ENCODE measurements at regions not wholly inside any gene's neighbourhood (a gene's known extent, or its start where the extent isn't known, plus 50 kb on each side); places are given as distances from the start of the nearest gene placed in this dataset.

DNA sequence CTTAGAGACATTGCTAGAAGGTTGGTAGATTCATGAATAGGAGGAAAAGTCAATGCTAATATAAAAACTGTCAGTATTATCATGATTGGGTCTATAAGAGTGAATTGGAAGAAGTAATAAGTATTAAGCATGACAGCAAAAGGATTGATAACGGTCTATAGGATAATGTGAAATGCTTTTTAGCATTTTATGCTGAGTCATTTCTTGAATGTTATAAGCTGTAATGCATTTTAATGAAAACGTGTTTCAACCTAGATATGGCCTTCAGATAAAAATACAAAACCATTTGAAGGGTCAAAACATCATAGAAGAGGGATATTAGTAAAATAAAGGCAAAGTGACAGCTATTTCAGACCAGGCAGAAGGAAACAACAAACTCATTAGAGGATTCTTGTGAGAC is 353.5 kb downstream of the SH2D1A start:
- TF ChIP-seq, protein P1, sequence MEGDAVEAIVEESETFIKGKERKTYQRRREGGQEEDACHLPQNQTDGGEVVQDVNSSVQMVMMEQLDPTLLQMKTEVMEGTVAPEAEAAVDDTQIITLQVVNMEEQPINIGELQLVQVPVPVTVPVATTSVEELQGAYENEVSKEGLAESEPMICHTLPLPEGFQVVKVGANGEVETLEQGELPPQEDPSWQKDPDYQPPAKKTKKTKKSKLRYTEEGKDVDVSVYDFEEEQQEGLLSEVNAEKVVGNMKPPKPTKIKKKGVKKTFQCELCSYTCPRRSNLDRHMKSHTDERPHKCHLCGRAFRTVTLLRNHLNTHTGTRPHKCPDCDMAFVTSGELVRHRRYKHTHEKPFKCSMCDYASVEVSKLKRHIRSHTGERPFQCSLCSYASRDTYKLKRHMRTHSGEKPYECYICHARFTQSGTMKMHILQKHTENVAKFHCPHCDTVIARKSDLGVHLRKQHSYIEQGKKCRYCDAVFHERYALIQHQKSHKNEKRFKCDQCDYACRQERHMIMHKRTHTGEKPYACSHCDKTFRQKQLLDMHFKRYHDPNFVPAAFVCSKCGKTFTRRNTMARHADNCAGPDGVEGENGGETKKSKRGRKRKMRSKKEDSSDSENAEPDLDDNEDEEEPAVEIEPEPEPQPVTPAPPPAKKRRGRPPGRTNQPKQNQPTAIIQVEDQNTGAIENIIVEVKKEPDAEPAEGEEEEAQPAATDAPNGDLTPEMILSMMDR (IDR thresholded peaks at IDR 0.05) = no peak
- H3K9me3 Mint-ChIP-seq (ENCODE audit: unreplicated experiment) = no peaks in the 10 kb centered on the region
- no peak for DNase-seq (ENCODE audit: extremely low spot score, unreplicated experiment)
- no peak overlapping the region for H3K4me3 Mint-ChIP-seq (ENCODE audit: unreplicated experiment)
- peaks cover 6% of the 10 kb centered on the region for H3K27me3 Mint-ChIP-seq (ENCODE audit: unreplicated experiment)
- peaks cover under 1% of the 10 kb centered on the region for H3K4me1 Mint-ChIP-seq (ENCODE audit: unreplicated experiment)
- H3K27ac Mint-ChIP-seq (ENCODE audit: unreplicated experiment) = no peak overlapping the region
- H3K36me3 Mint-ChIP-seq (ENCODE audit: unreplicated experiment) = no peaks in the 10 kb centered on the region

DNA sequence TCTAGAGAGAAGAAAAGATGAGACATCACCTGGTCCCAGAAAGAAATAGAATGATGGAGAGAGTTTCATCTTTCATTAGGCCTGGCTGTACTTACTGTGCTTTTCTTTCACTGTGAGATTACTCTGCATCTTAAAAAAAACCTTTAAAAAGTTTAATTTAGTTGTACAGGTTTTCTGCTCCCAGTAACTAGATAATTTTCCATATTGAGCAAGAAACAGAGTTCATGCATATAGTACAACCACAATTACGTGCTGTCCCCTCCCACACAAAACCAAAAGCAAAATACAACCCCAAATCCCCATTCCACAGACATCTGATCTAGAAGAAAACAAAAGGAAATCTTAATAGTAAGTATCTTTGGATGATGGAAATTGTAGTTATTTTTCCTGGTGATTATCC is 371.2 kb downstream of the SH2D1A start:
- Mint-ChIP-seq H3K27ac (ENCODE audit: unreplicated experiment) (no peak overlapping the region), H3K27me3 (ENCODE audit: unreplicated experiment) (peaks cover 2% of the 10 kb centered on the region), H3K4me3 (ENCODE audit: unreplicated experiment) (no peak overlapping the region), H3K9me3 (ENCODE audit: unreplicated experiment) (no peaks in the 10 kb centered on the region), H3K36me3 (ENCODE audit: unreplicated experiment) (no peaks in the 10 kb centered on the region), H3K4me1 (ENCODE audit: unreplicated experiment) (no peaks in the 10 kb centered on the region)
- TF ChIP-seq, protein P1 (IDR thresholded peaks at IDR 0.05) = no peak
- DNase-seq (ENCODE audit: extremely low spot score, unreplicated experiment) = no peak

DNA sequence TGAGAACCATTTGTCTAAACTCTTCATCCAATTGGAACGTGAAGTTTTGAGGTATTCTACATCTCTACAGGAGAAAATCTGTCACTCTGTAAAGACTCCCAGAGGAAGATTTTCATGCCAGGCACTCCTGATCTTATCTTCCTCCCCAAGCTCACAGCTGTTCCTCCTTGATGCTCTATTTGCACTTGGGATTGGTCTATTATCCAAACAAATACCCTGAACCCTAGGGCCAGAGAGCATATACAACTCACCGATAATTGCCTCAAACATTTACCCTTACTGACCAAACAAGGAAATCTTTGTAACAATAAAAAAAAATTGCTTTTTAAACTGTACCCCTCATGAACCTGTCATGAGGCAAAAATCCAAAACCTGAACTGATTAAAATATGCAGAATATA is 372.7 kb downstream of the SH2D1A start:
- no peak for DNase-seq (ENCODE audit: extremely low spot score, unreplicated experiment)
- H3K27ac Mint-ChIP-seq (ENCODE audit: unreplicated experiment) = no peak overlapping the region
- no peaks in the 10 kb centered on the region for H3K4me1 Mint-ChIP-seq (ENCODE audit: unreplicated experiment)
- TF ChIP-seq, protein P1 (IDR thresholded peaks at IDR 0.05) = no peak
- no peak overlapping the region for H3K4me3 Mint-ChIP-seq (ENCODE audit: unreplicated experiment)
- peaks cover 2% of the 10 kb centered on the region for H3K27me3 Mint-ChIP-seq (ENCODE audit: unreplicated experiment)
- no peaks in the 10 kb centered on the region for H3K9me3 Mint-ChIP-seq (ENCODE audit: unreplicated experiment)
- no peaks in the 10 kb centered on the region for H3K36me3 Mint-ChIP-seq (ENCODE audit: unreplicated experiment)

DNA sequence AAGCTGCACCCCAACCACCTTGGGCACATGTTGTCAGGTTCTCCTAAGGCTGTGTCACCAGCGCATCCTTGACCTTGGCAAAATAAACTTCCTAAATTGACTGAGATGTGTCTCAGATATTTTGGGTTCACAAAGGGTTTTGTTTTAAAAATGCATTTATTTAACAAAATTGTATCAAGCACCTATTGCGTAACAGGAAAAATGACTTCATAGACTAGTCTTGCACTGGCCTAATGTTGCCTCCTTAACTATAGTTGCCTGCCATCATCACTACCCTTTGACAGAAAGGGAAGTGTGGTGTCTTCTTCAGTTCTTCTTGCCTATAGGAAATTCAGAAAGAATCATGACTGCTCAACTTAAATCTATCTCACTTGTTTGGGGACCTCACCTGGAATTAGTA is 374.2 kb downstream of the SH2D1A start:
- H3K27me3 Mint-ChIP-seq (ENCODE audit: unreplicated experiment) = peaks cover 7% of the 10 kb centered on the region
- H3K9me3 Mint-ChIP-seq (ENCODE audit: unreplicated experiment) = no peaks in the 10 kb centered on the region
- no peaks in the 10 kb centered on the region for H3K4me1 Mint-ChIP-seq (ENCODE audit: unreplicated experiment)
- no peak overlapping the region for H3K27ac Mint-ChIP-seq (ENCODE audit: unreplicated experiment)
- TF ChIP-seq, protein P1 (IDR thresholded peaks at IDR 0.05) = no peak
- H3K36me3 Mint-ChIP-seq (ENCODE audit: unreplicated experiment) = no peaks in the 10 kb centered on the region
- H3K4me3 Mint-ChIP-seq (ENCODE audit: unreplicated experiment) = no peak overlapping the region
- DNase-seq (ENCODE audit: extremely low spot score, unreplicated experiment) = no peak

DNA sequence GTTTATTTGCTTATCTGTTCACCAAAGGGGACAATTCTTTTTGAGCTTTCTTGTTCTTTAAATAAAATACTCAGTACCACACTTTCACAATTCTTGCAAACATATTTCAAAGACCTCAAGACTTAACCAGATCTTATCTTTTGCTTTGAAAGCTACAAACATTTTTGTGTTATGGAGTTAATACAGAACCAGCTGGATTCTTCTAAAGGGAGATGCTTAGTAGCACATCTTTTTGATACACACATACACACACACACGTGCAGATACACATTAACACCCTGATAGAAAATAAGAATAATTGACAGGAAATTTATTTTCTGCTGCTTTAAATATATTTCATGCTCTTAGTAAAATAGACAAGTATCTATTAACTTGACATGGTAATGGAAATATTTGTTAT is 379.1 kb downstream of the SH2D1A start:
- no peak for DNase-seq (ENCODE audit: extremely low spot score, unreplicated experiment)
- Mint-ChIP-seq H3K4me3 (ENCODE audit: unreplicated experiment) (no peak overlapping the region), H3K9me3 (ENCODE audit: unreplicated experiment) (no peaks in the 10 kb centered on the region), H3K27ac (ENCODE audit: unreplicated experiment) (no peak overlapping the region), H3K27me3 (ENCODE audit: unreplicated experiment) (peaks cover 19% of the 10 kb centered on the region), H3K4me1 (ENCODE audit: unreplicated experiment) (no peaks in the 10 kb centered on the region), H3K36me3 (ENCODE audit: unreplicated experiment) (no peaks in the 10 kb centered on the region)
- TF ChIP-seq, protein P1 (IDR thresholded peaks at IDR 0.05) = no peak

Measured in osteocyte (in vitro differentiated cells).